Ishikawa (cell line): ENCODE measurements at regions not wholly inside any gene's neighbourhood (a gene's known extent, or its start where the extent isn't known, plus 50 kb on each side); places are given as distances from the start of the nearest gene placed in this dataset.

Experiments used
- CEBPB ChIP-seq: IDR thresholded peaks from 2 replicates; pipeline ENCODE4 v1.6.1; 2012
- CREB1 ChIP-seq: IDR thresholded peaks from 2 replicates; pipeline ENCODE4 v1.6.1; 2012; ENCODE audit warnings: low read depth
- EGR1 ChIP-seq: IDR thresholded peaks from 2 replicates; pipeline ENCODE4 v1.6.1; 2012
- EP300 ChIP-seq: IDR thresholded peaks from 2 replicates; pipeline ENCODE4 v1.6.1; 2012; ENCODE audit warnings: borderline replicate concordance
- FOXM1 ChIP-seq: IDR thresholded peaks from 2 replicates; pipeline ENCODE4 v1.6.1; 2012; ENCODE audit warnings: low read depth, borderline replicate concordance
- NFIC ChIP-seq: IDR thresholded peaks from 2 replicates; pipeline ENCODE4 v1.6.1; 2012
- RAD21 ChIP-seq: IDR thresholded peaks from 2 replicates; pipeline ENCODE4 v1.6.1; 2012; ENCODE audit warnings: low read depth
- TAF1 ChIP-seq: IDR thresholded peaks from 2 replicates; pipeline ENCODE4 v1.6.1; 2012; ENCODE audit warnings: low read depth, mild to moderate bottlenecking
- TCF12 ChIP-seq: IDR thresholded peaks from 2 replicates; pipeline ENCODE4 v1.6.1; 2012; ENCODE audit warnings: low read depth
- TEAD4 ChIP-seq: IDR thresholded peaks from 2 replicates; pipeline ENCODE4 v1.6.1; 2012
- YY1 ChIP-seq: IDR thresholded peaks from 2 replicates; pipeline ENCODE4 v1.6.1; 2012; ENCODE audit warnings: low read depth
- ZBTB7A ChIP-seq: IDR thresholded peaks from 2 replicates; pipeline ENCODE4 v1.6.1; 2012; ENCODE audit warnings: low read depth
- TF ChIP-seq, protein P1 (sequence below): IDR thresholded peaks from 2 replicates; pipeline ENCODE4 v1.6.1; 2012
- TF ChIP-seq, protein P2 (sequence below): IDR thresholded peaks from 2 replicates; pipeline ENCODE4 v1.6.1; 2012; ENCODE audit warnings: low read depth, mild to moderate bottlenecking
- TF ChIP-seq, protein P3 (sequence below): IDR thresholded peaks from 2 replicates; pipeline ENCODE4 v1.6.1; 2012

DNA sequence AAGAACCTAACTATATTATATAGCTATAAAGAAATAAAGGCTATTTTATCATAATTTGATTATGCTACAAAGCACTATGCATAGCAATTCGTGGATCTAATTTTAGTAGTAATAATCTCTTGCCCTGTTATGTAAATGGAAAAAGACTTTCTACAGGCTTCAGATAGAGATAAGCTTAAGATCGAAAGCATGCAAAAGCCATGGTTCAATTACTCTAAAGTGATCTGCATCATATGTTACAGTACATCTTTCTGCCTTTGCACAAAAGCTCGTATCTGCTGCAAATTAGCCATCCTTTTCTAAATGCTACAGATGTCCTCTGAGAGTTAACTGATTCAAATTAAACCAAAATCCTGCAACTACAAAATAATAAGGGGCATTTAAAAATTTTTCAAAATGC lies 234.8 kb upstream of the TMEM161B start:
- TF ChIP-seq EP300 = no peak
- no peak for TF ChIP-seq ZBTB7A
- TF ChIP-seq, protein P1, sequence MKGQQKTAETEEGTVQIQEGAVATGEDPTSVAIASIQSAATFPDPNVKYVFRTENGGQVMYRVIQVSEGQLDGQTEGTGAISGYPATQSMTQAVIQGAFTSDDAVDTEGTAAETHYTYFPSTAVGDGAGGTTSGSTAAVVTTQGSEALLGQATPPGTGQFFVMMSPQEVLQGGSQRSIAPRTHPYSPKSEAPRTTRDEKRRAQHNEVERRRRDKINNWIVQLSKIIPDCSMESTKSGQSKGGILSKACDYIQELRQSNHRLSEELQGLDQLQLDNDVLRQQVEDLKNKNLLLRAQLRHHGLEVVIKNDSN = no peak
- TF ChIP-seq CEBPB = no peak
- no peak for TF ChIP-seq TEAD4
- TF ChIP-seq, protein P2, sequence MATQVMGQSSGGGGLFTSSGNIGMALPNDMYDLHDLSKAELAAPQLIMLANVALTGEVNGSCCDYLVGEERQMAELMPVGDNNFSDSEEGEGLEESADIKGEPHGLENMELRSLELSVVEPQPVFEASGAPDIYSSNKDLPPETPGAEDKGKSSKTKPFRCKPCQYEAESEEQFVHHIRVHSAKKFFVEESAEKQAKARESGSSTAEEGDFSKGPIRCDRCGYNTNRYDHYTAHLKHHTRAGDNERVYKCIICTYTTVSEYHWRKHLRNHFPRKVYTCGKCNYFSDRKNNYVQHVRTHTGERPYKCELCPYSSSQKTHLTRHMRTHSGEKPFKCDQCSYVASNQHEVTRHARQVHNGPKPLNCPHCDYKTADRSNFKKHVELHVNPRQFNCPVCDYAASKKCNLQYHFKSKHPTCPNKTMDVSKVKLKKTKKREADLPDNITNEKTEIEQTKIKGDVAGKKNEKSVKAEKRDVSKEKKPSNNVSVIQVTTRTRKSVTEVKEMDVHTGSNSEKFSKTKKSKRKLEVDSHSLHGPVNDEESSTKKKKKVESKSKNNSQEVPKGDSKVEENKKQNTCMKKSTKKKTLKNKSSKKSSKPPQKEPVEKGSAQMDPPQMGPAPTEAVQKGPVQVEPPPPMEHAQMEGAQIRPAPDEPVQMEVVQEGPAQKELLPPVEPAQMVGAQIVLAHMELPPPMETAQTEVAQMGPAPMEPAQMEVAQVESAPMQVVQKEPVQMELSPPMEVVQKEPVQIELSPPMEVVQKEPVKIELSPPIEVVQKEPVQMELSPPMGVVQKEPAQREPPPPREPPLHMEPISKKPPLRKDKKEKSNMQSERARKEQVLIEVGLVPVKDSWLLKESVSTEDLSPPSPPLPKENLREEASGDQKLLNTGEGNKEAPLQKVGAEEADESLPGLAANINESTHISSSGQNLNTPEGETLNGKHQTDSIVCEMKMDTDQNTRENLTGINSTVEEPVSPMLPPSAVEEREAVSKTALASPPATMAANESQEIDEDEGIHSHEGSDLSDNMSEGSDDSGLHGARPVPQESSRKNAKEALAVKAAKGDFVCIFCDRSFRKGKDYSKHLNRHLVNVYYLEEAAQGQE = no peak
- no peak for TF ChIP-seq CREB1
- no peak for TF ChIP-seq YY1
- TF ChIP-seq, protein P3, sequence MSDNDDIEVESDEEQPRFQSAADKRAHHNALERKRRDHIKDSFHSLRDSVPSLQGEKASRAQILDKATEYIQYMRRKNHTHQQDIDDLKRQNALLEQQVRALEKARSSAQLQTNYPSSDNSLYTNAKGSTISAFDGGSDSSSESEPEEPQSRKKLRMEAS = no peak
- TF ChIP-seq TAF1 = no peak
- TF ChIP-seq RAD21 = no peak
- no peak for TF ChIP-seq EGR1
- no peak for TF ChIP-seq NFIC
- TF ChIP-seq FOXM1 = no peak

DNA sequence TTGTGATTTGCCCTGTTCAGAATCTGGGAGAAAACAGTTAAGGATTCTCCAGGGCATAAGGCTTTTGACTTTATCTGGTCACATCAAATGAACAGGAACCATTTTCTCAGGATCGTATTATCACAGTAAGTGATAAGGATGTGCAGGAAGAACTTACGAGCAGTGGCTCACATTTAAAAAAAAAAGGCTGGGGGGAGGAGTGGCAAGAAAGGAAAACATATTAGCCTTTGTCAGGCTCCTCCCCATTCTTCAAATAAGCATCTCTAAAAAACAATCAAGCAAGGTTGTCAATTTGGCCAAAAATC lies 234.3 kb upstream of the TMEM161B start:
- TF ChIP-seq NFIC = no peak
- no peak for TF ChIP-seq TEAD4
- TF ChIP-seq, protein P3 = no peak
- no peak for TF ChIP-seq YY1
- no peak for TF ChIP-seq RAD21
- no peak for TF ChIP-seq EP300
- no peak for TF ChIP-seq FOXM1
- no peak for TF ChIP-seq CEBPB
- no peak for TF ChIP-seq TCF12
- TF ChIP-seq, protein P1 = no peak
- no peak for TF ChIP-seq CREB1
- TF ChIP-seq EGR1 = no peak
- TF ChIP-seq ZBTB7A = no peak
- no peak for TF ChIP-seq TAF1
- TF ChIP-seq, protein P2 = no peak

DNA sequence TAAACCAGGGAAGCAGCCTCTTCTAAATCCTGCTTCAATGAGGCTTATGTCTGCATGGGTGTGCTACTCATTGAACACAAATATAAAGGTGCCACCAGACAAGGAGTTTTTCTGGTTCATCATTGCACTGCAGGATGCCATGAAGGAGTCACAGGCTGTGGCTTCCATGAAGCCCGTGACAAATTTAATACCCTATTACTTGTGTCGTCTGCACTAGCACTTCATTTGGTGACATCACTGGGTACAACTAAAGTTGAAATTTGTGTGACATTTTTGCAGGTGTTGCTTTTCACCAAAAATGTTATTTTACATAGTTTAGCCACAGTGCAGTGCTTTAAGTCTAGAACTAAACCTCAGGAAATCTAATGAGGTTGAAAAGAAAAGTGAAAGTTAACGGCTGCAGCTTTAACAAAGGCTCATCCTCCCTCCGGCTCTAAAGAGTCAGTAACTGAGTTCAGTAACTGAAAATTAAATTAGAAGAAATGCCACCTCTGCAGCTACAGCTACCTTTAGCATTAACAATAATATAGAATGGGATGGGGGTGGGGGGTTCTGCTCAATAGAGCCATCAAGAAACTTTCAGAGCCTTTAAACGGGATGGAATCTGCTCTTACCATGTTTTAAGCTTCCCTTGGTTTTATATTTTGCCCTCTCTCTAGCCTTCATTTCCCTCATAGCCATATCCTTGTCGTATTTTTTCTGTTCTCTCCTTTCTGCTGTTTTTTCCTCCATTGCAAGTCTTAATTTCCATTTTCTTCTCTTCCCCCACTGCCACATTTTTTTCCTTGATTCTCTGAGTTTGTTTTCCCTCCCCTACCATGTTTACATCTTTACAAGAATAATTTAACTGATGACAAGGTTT lies 233.8 kb upstream of the TMEM161B start:
- TF ChIP-seq TAF1 = no peak
- TF ChIP-seq, protein P2 = no peak
- TF ChIP-seq, protein P3 = no peak
- no peak for TF ChIP-seq TEAD4
- TF ChIP-seq YY1 = no peak
- no peak for TF ChIP-seq EGR1
- no peak for TF ChIP-seq EP300
- no peak for TF ChIP-seq TCF12
- TF ChIP-seq NFIC = no peak

DNA sequence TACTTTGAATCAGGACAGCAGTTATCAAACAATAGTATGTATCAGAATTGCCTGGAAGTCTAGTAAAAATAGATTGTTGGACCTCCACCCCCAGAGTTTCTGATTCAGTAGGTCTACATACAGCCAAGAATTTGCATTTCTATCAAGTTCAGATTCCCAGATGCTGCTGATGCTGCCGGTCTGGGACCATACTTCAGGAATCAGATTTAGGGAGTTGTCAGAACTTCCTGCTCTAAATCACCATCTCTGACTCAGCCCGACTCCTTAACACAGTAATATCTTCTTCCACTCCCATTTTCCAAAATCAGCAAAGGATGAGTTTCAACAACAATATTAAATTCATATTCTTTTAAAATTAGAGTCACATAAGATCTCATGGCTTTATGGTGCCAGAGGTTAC lies 227.2 kb upstream of the TMEM161B start:
- TF ChIP-seq EP300 = no peak
- TF ChIP-seq, protein P1 = no peak
- no peak for TF ChIP-seq NFIC
- TF ChIP-seq, protein P3 = no peak
- no peak for TF ChIP-seq CREB1
- TF ChIP-seq TCF12 = no peak
- TF ChIP-seq, protein P2 = no peak
- no peak for TF ChIP-seq TAF1
- TF ChIP-seq ZBTB7A = no peak
